ENCODE measurements at regions not wholly inside any gene's neighbourhood (a gene's known extent, or its start where the extent isn't known, plus 50 kb on each side); places are given as distances from the start of the nearest gene placed in this dataset.

DNA sequence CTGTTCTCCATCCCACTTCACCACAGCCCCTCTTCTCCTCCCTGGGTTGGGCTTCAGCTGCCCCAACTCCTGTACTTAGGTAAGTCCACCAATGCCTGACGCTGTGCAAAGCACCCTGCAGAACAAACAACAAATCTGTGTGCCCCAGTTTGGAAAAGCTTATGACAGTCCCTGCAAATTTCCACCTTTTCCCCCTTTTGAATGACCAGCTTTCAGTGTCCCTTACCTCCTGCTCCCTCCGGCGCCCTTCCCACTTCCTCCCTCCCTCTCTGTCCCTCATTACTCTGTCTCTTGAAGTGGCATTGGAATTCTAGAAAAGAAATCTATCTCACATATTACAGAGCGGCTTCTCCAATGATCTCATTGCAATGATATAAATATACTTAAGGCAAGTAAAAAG is 352.9 kb upstream of the B3GAT1 start:
- TF ChIP-seq SUZ12 (IDR thresholded peaks at IDR 0.05) = no peak
- no peak for TF ChIP-seq TARDBP (IDR thresholded peaks at IDR 0.05)
- TF ChIP-seq ZNF384 (IDR thresholded peaks at IDR 0.05) = no peak
- no peak for TF ChIP-seq ELF4 (IDR thresholded peaks at IDR 0.05)
